ENCODE measurements at regions not wholly inside any gene's neighbourhood (a gene's known extent, or its start where the extent isn't known, plus 50 kb on each side); places are given as distances from the start of the nearest gene placed in this dataset.

- H3K36me3 Mint-ChIP-seq = no peaks in the 10 kb centered on the region
- peaks cover 9 to 27% of the 10 kb centered on the region in 2 donors for H3K27me3 Mint-ChIP-seq
- no peak overlapping the region for H3K27ac Mint-ChIP-seq
- H3K4me3 Mint-ChIP-seq = no peak overlapping the region
- no peaks in the 10 kb centered on the region for H3K9me3 Mint-ChIP-seq
- DNase-seq (ENCODE audit: low spot score) = peak; percentile 15
- H3K4me1 Mint-ChIP-seq (ENCODE audit: low read depth in 2 of 2) = peaks cover 0 to 7% of the 10 kb centered on the region in 2 donors
- ATAC-seq = no peak
These were observed 154.2 kb upstream of the MLN start for GRCh38 chr6:33957892-33958525.

- DNase-seq (ENCODE audit: low spot score) = no peak
- Mint-ChIP-seq H3K4me1 (ENCODE audit: low read depth in 2 of 2) (peaks cover 0 to 7% of the 10 kb centered on the region in 2 donors), H3K27ac (no peak overlapping the region), H3K27me3 (peaks cover 16 to 29% of the 10 kb centered on the region in 2 donors), H3K4me3 (no peak overlapping the region), H3K9me3 (no peaks in the 10 kb centered on the region), H3K36me3 (no peaks in the 10 kb centered on the region)
- ATAC-seq = no peak
These were observed 153.5 kb upstream of the MLN start for GRCh38 chr6:33957131-33957891.

GRCh38 chr6:33956206-33956605, 152.4 kb upstream of the MLN start:
- Mint-ChIP-seq H3K4me1 (ENCODE audit: low read depth in 2 of 2) (peaks cover 0 to 7% of the 10 kb centered on the region in 2 donors), H3K9me3 (no peaks in the 10 kb centered on the region), H3K27ac (no peak overlapping the region), H3K36me3 (no peaks in the 10 kb centered on the region), H3K4me3 (no peak overlapping the region), H3K27me3 (peaks cover 18 to 26% of the 10 kb centered on the region in 2 donors)
- DNase-seq (ENCODE audit: low spot score) (no peak), ATAC-seq (no peak)

- H3K27ac Mint-ChIP-seq = no peak overlapping the region
- H3K9me3 Mint-ChIP-seq = no peaks in the 10 kb centered on the region
- DNase-seq (ENCODE audit: low spot score) (no peak), ATAC-seq (no peak)
- H3K4me1 Mint-ChIP-seq (ENCODE audit: low read depth in 2 of 2) = peaks cover 0 to 7% of the 10 kb centered on the region in 2 donors
- peaks cover 18 to 26% of the 10 kb centered on the region in 2 donors for H3K27me3 Mint-ChIP-seq
- no peak overlapping the region for H3K4me3 Mint-ChIP-seq
- H3K36me3 Mint-ChIP-seq = no peaks in the 10 kb centered on the region
These were observed 151.8 kb upstream of the MLN start for GRCh38 chr6:33955566-33955965.

- peaks cover 0 to 7% of the 10 kb centered on the region in 2 donors for H3K4me1 Mint-ChIP-seq (ENCODE audit: low read depth in 2 of 2)
- H3K9me3 Mint-ChIP-seq = no peaks in the 10 kb centered on the region
- DNase-seq (ENCODE audit: low spot score) (no peak), ATAC-seq (no peak)
- H3K27me3 Mint-ChIP-seq = peaks cover 18 to 26% of the 10 kb centered on the region in 2 donors
- no peaks in the 10 kb centered on the region for H3K36me3 Mint-ChIP-seq
- no peak overlapping the region for H3K4me3 Mint-ChIP-seq
- H3K27ac Mint-ChIP-seq = no peak overlapping the region
These were observed 150.7 kb upstream of the MLN start for GRCh38 chr6:33954453-33954852.

- no peak overlapping the region for H3K27ac Mint-ChIP-seq
- DNase-seq (ENCODE audit: low spot score) = no peak
- no peaks in the 10 kb centered on the region for H3K36me3 Mint-ChIP-seq
- no peaks in the 10 kb centered on the region for H3K9me3 Mint-ChIP-seq
- H3K4me3 Mint-ChIP-seq = no peak overlapping the region
- ATAC-seq = no peak
- H3K27me3 Mint-ChIP-seq = peaks cover 18 to 27% of the 10 kb centered on the region in 2 donors
- peaks cover 0 to 3% of the 10 kb centered on the region in 2 donors for H3K4me1 Mint-ChIP-seq (ENCODE audit: low read depth in 2 of 2)
These were observed 149.4 kb upstream of the MLN start for GRCh38 chr6:33953171-33953570.

DNA sequence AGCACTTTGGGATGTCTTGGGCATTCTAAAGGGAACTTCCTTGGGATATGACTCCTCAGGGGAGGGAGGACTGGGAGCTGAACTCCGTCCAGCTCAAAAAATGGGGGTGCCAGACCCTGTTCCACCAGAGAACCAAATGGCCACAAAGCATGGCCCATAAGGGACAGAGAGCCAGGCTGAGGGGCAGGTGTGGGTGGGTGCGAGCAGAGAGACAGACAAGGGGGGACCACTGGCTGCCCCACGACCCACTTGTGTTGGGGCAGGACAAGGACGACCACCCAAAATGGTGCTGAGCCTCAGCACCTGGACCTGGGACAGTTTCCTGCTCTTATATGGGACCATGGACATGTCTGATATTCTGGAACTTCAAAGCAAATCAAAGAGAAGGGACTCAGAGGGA, 148.2 kb upstream of the MLN start:
- H3K4me1 Mint-ChIP-seq (ENCODE audit: low read depth in 2 of 2) = no peaks in the 10 kb centered on the region

GRCh38 chr6:33950891-33951889, 147.4 kb upstream of the MLN start:
- Mint-ChIP-seq H3K27ac (no peak overlapping the region), H3K4me1 (ENCODE audit: low read depth in 2 of 2) (no peaks in the 10 kb centered on the region), H3K4me3 (no peak overlapping the region), H3K9me3 (no peaks in the 10 kb centered on the region), H3K36me3 (no peaks in the 10 kb centered on the region), H3K27me3 (peaks cover 18 to 22% of the 10 kb centered on the region in 2 donors)
- DNase-seq (ENCODE audit: low spot score) = no peak
- ATAC-seq = no peak

More for the DNA sequence above, 148.2 kb upstream of the MLN start:
- H3K27me3 Mint-ChIP-seq = peaks cover 18 to 24% of the 10 kb centered on the region in 2 donors
- H3K9me3 Mint-ChIP-seq = no peaks in the 10 kb centered on the region
- H3K4me3 Mint-ChIP-seq = no peak overlapping the region
- H3K27ac Mint-ChIP-seq = no peak overlapping the region
- no peak for ATAC-seq
- H3K36me3 Mint-ChIP-seq = no peaks in the 10 kb centered on the region
- no peak for DNase-seq (ENCODE audit: low spot score)

DNA sequence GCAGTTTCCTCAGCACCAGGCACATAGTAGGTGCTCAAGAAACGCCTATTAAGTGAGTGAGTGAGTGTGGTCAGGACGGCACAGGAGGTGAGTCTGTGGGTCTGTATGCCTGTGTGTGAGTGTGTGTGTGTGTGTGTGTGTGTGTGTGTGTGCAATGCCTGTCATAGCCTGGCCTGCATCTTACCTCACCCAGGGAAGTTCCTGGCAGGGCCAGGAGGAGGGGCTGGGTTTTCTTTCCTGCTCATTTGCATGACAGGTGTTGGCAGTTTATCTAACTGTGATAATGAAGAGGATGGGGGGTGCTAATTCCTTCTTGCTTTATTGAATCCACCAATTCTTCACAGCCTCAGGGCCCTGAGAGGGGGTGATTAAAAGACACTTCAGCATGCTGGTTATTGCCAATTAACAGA, 146.7 kb upstream of the MLN start:
- H3K9me3 Mint-ChIP-seq = no peaks in the 10 kb centered on the region
- H3K27me3 Mint-ChIP-seq = peaks cover 18 to 22% of the 10 kb centered on the region in 2 donors
- DNase-seq (ENCODE audit: low spot score) (no peak), ATAC-seq (no peak)
- no peaks in the 10 kb centered on the region for H3K4me1 Mint-ChIP-seq (ENCODE audit: low read depth in 2 of 2)
- no peak overlapping the region for H3K4me3 Mint-ChIP-seq
- no peaks in the 10 kb centered on the region for H3K36me3 Mint-ChIP-seq
- H3K27ac Mint-ChIP-seq = no peak overlapping the region

DNA sequence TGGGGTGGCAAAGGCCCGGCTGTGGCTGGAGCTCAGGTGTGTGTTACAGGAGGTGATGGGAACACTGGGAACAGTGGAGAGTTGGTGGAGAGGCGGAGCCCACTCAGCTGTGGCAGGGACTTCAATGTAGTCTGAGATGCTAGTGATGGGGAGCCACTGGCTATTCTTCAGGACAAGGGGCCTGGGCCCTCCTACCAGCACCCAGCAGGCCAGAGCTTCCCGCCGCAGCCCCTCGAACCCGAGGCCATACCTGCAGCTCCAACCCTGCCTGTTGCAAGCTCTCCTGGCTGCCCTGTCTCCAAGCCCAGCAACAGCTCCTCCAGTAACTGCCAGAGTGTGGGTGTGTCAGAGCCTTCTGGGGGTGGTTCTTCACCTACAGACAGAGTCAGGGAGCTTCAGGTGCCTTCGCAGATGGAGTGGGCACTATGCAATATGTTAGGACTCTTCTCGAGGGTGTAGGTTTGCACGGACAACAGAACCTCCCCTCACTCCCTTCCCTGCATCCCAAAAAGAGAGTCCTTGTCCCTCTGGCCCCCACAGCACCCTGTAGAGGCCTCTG, 146.2 kb upstream of the MLN start:
- ATAC-seq = no peak
- Mint-ChIP-seq H3K27me3 (peaks cover 18 to 22% of the 10 kb centered on the region in 2 donors), H3K9me3 (no peaks in the 10 kb centered on the region)

DNA sequence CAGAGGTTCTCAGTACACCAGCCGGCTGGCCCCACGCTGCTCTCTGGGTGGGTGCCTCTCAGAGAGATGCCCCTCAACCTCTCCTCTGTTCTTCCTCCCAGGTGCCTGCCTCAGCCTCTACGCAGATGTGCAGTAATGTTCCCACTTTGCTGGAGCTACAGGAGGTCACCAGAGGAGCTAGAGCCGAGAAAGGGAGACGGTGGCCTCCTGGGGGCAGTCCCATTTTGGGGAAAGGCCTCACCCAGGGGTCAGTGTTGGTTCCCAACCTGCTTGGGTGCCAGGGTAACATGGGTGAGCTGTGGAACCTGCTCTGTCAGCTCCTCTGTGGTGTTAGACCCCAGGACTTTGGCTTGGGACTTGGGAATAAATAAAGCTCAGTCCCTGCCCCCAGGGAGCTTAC, 145.3 kb upstream of the MLN start:
- DNase-seq (ENCODE audit: low spot score) (no peak), ATAC-seq (no peak)
- Mint-ChIP-seq H3K27me3 (peaks cover 17 to 18% of the 10 kb centered on the region in 2 donors), H3K9me3 (no peaks in the 10 kb centered on the region), H3K4me1 (ENCODE audit: low read depth in 2 of 2) (no peaks in the 10 kb centered on the region), H3K36me3 (no peaks in the 10 kb centered on the region), H3K4me3 (no peak overlapping the region), H3K27ac (no peak overlapping the region)

More for the DNA sequence above, 146.2 kb upstream of the MLN start:
- no peaks in the 10 kb centered on the region for H3K36me3 Mint-ChIP-seq
- H3K4me3 Mint-ChIP-seq = no peak overlapping the region
- H3K27ac Mint-ChIP-seq = no peak overlapping the region
- H3K4me1 Mint-ChIP-seq (ENCODE audit: low read depth in 2 of 2) = no peaks in the 10 kb centered on the region
- DNase-seq (ENCODE audit: low spot score) = no peak

DNA sequence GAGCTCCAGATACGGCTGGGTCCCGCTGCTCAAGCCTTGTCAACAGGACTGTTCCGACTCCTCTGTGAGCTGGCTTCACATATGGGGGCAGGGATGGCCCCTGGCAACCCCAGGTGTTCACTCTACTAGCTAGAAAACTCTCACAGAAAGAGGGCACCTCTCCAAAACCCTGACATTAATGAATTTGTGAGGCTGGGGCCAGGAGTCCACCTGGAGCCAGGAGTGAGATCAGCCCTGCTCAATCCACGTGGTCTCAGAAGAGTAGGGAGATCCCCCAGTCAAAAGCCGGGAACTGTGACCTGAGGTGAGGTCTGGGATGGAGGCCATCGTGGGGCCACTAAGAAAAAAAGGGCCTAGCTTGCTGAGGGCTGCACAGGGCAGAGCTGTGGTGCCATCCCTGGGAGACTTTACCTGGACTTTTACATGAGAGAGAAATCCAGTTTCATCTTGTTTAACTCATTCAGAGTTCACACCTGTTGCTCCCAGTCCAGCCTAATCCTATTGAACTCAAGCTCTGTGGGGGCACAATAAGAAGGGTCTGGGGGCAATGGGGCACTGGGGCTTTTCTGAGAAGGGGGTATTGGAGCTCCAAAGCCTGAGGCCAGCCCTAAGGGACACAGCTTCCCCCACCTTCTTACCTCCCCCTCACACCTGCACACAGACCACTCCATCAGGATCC, 144.3 kb upstream of the MLN start:
- H3K27me3 Mint-ChIP-seq = peaks cover 9 to 15% of the 10 kb centered on the region in 2 donors
- H3K9me3 Mint-ChIP-seq = no peaks in the 10 kb centered on the region
- no peak for ATAC-seq
- no peaks in the 10 kb centered on the region for H3K36me3 Mint-ChIP-seq
- H3K4me3 Mint-ChIP-seq = no peak overlapping the region
- no peaks in the 10 kb centered on the region for H3K4me1 Mint-ChIP-seq (ENCODE audit: low read depth in 2 of 2)
- H3K27ac Mint-ChIP-seq = no peak overlapping the region
- no peak for DNase-seq (ENCODE audit: low spot score)

DNA sequence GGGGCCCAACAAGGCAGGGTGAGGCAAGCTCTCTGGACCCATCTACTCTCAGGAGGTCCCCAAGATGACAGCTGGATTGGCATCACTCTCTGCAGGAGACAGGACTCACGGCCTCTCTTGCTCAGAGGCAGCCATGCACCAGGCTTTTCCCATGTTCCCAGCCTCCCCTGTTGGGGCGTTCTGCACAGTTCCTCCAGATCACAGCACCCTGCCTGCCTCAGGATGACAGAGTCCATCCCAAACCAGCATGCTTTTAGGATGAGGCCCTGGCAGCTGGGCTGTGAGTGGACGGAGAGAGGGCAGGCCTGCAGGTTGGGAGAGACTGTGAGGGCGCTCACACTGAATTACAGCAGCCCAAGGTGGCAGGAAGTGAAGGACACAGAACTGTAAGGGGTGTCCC, 143.2 kb upstream of the MLN start:
- no peaks in the 10 kb centered on the region for H3K4me1 Mint-ChIP-seq (ENCODE audit: low read depth in 2 of 2)

More for the DNA sequence above, 143.2 kb upstream of the MLN start:
- DNase-seq (ENCODE audit: low spot score) = no peak
- Mint-ChIP-seq H3K27me3 (peaks cover 0 to 12% of the 10 kb centered on the region in 2 donors), H3K27ac (no peak overlapping the region), H3K36me3 (no peaks in the 10 kb centered on the region), H3K4me3 (no peak overlapping the region), H3K9me3 (no peaks in the 10 kb centered on the region)
- peak; percentile 14 to 21 for ATAC-seq

Measured in natural killer cell treated with Interleukin-12 subunit alpha and Interleukin-12 subunit beta and Interleukin-15 and Interleukin-18, amount 100 ng/mL, for 72 hours (primary cell).